Neural cell (in vitro differentiated cells): ENCODE measurements at regions not wholly inside any gene's neighbourhood (a gene's known extent, or its start where the extent isn't known, plus 50 kb on each side); places are given as distances from the start of the nearest gene placed in this dataset.

Experiments used
- H2AFZ ChIP-seq: fragments of 200-600, 300-800 bp; sonication (generic), shearing (Covaris generic); 2 replicates; pipeline ENCODE4 v1.6.0; 2014; ENCODE audit warnings: low read depth, mild to moderate bottlenecking, antibody characterized with exemption, low read length, moderate library complexity
- H3F3A ChIP-seq: fragments of 200-600 bp; shearing (Covaris generic); 2 replicates; pipeline ENCODE4 v1.6.1; 2016; ENCODE audit warnings: mild to moderate bottlenecking, moderate library complexity, mixed read lengths, antibody characterized with exemption, low read length; ENCODE audit not compliant: insufficient read depth, poor library complexity, severe bottlenecking
- H3K27ac ChIP-seq: fragments of 200-600, 300-800 bp; sonication (generic), shearing (Covaris generic); 2 replicates; pipeline ENCODE4 v1.5.1; 2014; ENCODE audit warnings: mild to moderate bottlenecking, low read length, moderate library complexity
- H3K27me3 ChIP-seq: fragments of 300-800, 200-600 bp; sonication (generic), shearing (Covaris generic); 2 replicates; pipeline ENCODE4 v1.6.0; 2014; ENCODE audit warnings: mild to moderate bottlenecking, low read depth, low read length, moderate library complexity; ENCODE audit not compliant: insufficient read depth
- H3K36me3 ChIP-seq: fragments of 300-800, 200-600 bp; sonication (generic), shearing (Covaris generic); 2 replicates; pipeline ENCODE4 v1.5.1; 2014; ENCODE audit warnings: mild to moderate bottlenecking, antibody characterized with exemption, low read length, moderate library complexity; ENCODE audit not compliant: insufficient read depth
- H3K4me2 ChIP-seq: fragments of 300-800, 200-600 bp; sonication (generic), shearing (Covaris generic); 2 replicates; pipeline ENCODE4 v1.6.0; 2014; ENCODE audit warnings: mild to moderate bottlenecking, low read length
- H3K4me3 ChIP-seq: fragments of 300-800, 200-600 bp; sonication (generic), shearing (Covaris generic); 2 replicates; pipeline ENCODE4 v1.5.1; 2014; ENCODE audit warnings: mild to moderate bottlenecking, low read length, moderate library complexity
- H3K79me2 ChIP-seq: fragments of 200-600 bp; shearing (Covaris generic); replicated peaks from 2 replicates; pipeline ENCODE4 v1.6.0; 2014; ENCODE audit warnings: mild to moderate bottlenecking, low read length, moderate library complexity; ENCODE audit not compliant: insufficient read depth
- H3K9ac ChIP-seq: fragments of 300-800, 200-600 bp; sonication (generic), shearing (Covaris generic); 2 replicates; pipeline ENCODE4 v1.6.1; 2016; ENCODE audit warnings: mild to moderate bottlenecking, low read length, mixed read lengths
- H3K9me2 ChIP-seq: fragments of 200-600 bp; shearing (Covaris generic); 2 replicates; pipeline ENCODE4 v1.6.1; 2016; ENCODE audit warnings: mild to moderate bottlenecking, low read length, mixed read lengths; ENCODE audit not compliant: insufficient read depth
- H3K9me3 ChIP-seq: fragments of 200-600, 300-800 bp; sonication (generic), shearing (Covaris generic); 2 replicates; pipeline ENCODE4 v1.6.1; 2016; ENCODE audit warnings: mild to moderate bottlenecking, mixed run types, low read length, moderate library complexity, mixed read lengths
- H4K20me1 ChIP-seq: fragments of 200-600 bp; shearing (Covaris generic); 2 replicates; pipeline ENCODE4 v1.6.1; 2016; ENCODE audit warnings: mild to moderate bottlenecking, mixed run types; ENCODE audit not compliant: insufficient read depth
- CTCF ChIP-seq: fragments of 450-650 bp; IDR thresholded peaks from 2 replicates; pipeline ENCODE4 v1.5.1; 2014; ENCODE audit warnings: antibody characterized with exemption, mild to moderate bottlenecking, moderate library complexity; ENCODE audit not compliant: poor library complexity, severe bottlenecking
- EP300 ChIP-seq: fragments of 450-650 bp; conservative IDR thresholded peaks from 2 replicates; pipeline ENCODE4 v1.6.1; 2014; ENCODE audit warnings: antibody characterized with exemption, mild to moderate bottlenecking, moderate library complexity; ENCODE audit not compliant: poor library complexity, severe bottlenecking
- EZH2 ChIP-seq: fragments of 200-600, 300-800 bp; shearing (Covaris generic), sonication (generic); IDR thresholded peaks from 2 replicates; pipeline ENCODE4 v1.6.1; 2014; ENCODE audit warnings: antibody characterized with exemption, low read length, borderline replicate concordance, mild to moderate bottlenecking; ENCODE audit not compliant: insufficient read depth, poor library complexity, severe bottlenecking
- MXI1 ChIP-seq: fragments of 450-650 bp; conservative IDR thresholded peaks from 2 replicates; pipeline ENCODE4 v1.6.1; 2014; ENCODE audit warnings: antibody characterized with exemption, mild to moderate bottlenecking; ENCODE audit not compliant: poor library complexity, severe bottlenecking
- POLR2AphosphoS5 ChIP-seq: IDR thresholded peaks from 2 replicates; pipeline ENCODE4 v1.6.1; 2012
- RAD21 ChIP-seq: fragments of 450-650 bp; conservative IDR thresholded peaks from 2 replicates; pipeline ENCODE4 v1.6.1; 2014; ENCODE audit warnings: antibody characterized with exemption, mild to moderate bottlenecking, moderate library complexity
- REST ChIP-seq: IDR thresholded peaks from 2 replicates; pipeline ENCODE4 v1.6.1; 2012; ENCODE audit warnings: borderline replicate concordance
- SMC3 ChIP-seq: fragments of 450-650 bp; conservative IDR thresholded peaks from 2 replicates; pipeline ENCODE4 v1.6.1; 2014; ENCODE audit warnings: antibody characterized with exemption, mild to moderate bottlenecking, moderate library complexity; ENCODE audit not compliant: poor library complexity
- TAF1 ChIP-seq: IDR thresholded peaks from 2 replicates; pipeline ENCODE4 v1.6.1; 2012; ENCODE audit warnings: low read depth

- no peak overlapping the region for H3K4me2 ChIP-seq
- no peak for TF ChIP-seq EZH2
- no peak for TF ChIP-seq TAF1
- no peak for TF ChIP-seq CTCF
- no peak for TF ChIP-seq MXI1
Observed at GRCh38 chr20:55513954-55514353, 491.4 kb downstream of the CBLN4 start.

GRCh38 chr20:55500130-55500529, 505.2 kb downstream of the CBLN4 start:
- Histone ChIP-seq H3K27me3 (no peaks in the 10 kb centered on the region), H3K36me3 (no peaks in the 10 kb centered on the region), H4K20me1 (no peaks in the 10 kb centered on the region), H3K9me2 (no peaks in the 10 kb centered on the region), H3F3A (no peaks in the 10 kb centered on the region), H3K4me2 (no peak overlapping the region), H2AFZ (no peak overlapping the region), H3K79me2 (no peaks in the 10 kb centered on the region), H3K4me3 (no peak overlapping the region), H3K9ac (no peak overlapping the region), H3K27ac (no peak overlapping the region), H3K9me3 (no peaks in the 10 kb centered on the region)
- TF ChIP-seq REST = no peak
- no peak for TF ChIP-seq TAF1
- no peak for TF ChIP-seq EZH2
- TF ChIP-seq POLR2AphosphoS5 = no peak
- TF ChIP-seq EP300 = no peak
- no peak for TF ChIP-seq SMC3
- TF ChIP-seq CTCF = no peak
- no peak for TF ChIP-seq RAD21
- no peak for TF ChIP-seq MXI1

More at GRCh38 chr20:55513954-55514353, 491.4 kb downstream of the CBLN4 start:
- H3K9ac ChIP-seq = no peak overlapping the region
- H2AFZ ChIP-seq = no peak overlapping the region
- no peaks in the 10 kb centered on the region for H3F3A ChIP-seq
- no peaks in the 10 kb centered on the region for H3K9me3 ChIP-seq
- H3K27ac ChIP-seq = no peak overlapping the region
- no peaks in the 10 kb centered on the region for H4K20me1 ChIP-seq
- no peaks in the 10 kb centered on the region for H3K36me3 ChIP-seq
- H3K79me2 ChIP-seq = no peaks in the 10 kb centered on the region
- no peaks in the 10 kb centered on the region for H3K9me2 ChIP-seq
- no peak overlapping the region for H3K4me3 ChIP-seq
- no peaks in the 10 kb centered on the region for H3K27me3 ChIP-seq
